Hypothalamus (tissue), 51 donors: ENCODE measurements at regions not wholly inside any gene's neighbourhood (a gene's known extent, or its start where the extent isn't known, plus 50 kb on each side); places are given as distances from the start of the nearest gene placed in this dataset.

Experiments
- DNase-seq, 51 donors: peaks; one replicate each; lab custom pipeline; 2025; lab: John Stamatoyannopoulos, UW

GRCh38 chr10:33759191-33759590 lies 424.7 kb upstream of the NRP1 start:
- no peak for DNase-seq

- DNase-seq, result no peak
Observed at GRCh38 chr10:33758299-33758698, 423.8 kb upstream of the NRP1 start.

DNA sequence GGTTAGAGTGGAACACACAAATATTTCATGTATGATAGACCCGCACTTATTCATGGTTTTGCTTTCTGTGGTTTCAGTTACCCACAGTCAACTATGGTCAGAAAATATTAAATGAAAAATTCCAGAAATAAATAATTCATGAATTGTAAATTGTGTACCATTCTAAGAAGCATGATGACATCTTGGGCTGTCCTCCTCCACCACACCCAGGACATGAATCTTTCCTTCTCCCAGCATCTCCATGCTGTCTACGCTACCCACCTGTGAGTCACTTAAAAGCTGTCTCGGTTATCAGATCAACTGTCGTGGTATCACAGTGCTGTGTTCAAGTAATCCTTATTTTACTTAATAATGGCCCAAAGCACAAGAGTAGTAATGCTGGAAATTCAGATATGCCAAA lies 419.6 kb upstream of the NRP1 start:
- DNase-seq, result no peak

- DNase-seq, result no peak
Observed at GRCh38 chr10:33753389-33753788, 418.9 kb upstream of the NRP1 start.

- DNase-seq, result no peak
Observed at GRCh38 chr10:33749790-33750189, 415.3 kb upstream of the NRP1 start.

- no peak for DNase-seq
Observed at GRCh38 chr10:33749067-33749735, 414.7 kb upstream of the NRP1 start.

- no peak for DNase-seq
Observed at GRCh38 chr10:33746836-33747268, 412.4 kb upstream of the NRP1 start.

GRCh38 chr10:33746186-33746585 lies 411.7 kb upstream of the NRP1 start:
- DNase-seq, result no peak

- DNase-seq, result no peak
Observed at GRCh38 chr10:33743429-33743857, 409.0 kb upstream of the NRP1 start.

DNA sequence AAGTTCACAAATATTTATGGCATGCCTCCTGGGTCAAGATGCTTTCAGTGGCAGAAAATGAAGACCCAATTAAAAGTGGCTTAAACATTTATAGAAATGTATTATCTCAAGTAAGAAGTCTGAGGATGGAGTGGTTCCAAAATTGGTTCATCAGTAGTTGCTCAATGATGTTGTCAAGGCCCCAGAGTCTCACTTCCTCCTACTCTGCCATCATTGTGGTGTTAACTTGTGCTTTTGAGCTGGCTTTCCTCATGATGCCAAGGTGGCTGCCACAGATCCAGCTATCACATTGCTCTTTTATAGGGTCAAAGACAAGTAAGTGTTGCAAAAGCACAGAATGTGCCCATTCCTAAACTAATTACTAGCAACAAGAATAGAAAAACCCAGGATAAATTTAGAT lies 404.6 kb upstream of the NRP1 start:
- DNase-seq, result no peak

DNA sequence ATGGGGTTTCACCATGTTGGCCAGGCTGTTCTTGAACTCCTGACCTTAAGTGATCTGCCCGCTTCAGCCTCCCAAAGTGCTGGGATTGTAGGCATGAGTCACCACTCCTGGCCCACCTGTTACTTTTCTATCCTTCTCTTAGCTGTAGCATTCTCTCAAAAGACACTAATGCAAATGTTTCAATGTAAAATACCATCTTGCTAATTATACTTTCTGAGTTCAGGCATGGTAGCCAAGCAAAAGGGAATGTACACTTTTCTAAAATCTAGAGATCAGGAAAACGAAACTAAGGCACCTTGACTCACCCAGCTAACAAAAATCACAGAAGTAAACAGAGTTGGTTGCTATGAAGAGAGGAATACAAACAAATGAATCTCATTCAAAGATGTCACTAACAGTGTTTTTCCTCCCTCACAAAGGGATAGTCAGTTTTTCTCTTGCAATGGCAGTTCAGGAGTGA lies 401.0 kb upstream of the NRP1 start:
- DNase-seq, result no peak

GRCh38 chr10:33734393-33735155 lies 400.1 kb upstream of the NRP1 start:
- no peak for DNase-seq

DNA sequence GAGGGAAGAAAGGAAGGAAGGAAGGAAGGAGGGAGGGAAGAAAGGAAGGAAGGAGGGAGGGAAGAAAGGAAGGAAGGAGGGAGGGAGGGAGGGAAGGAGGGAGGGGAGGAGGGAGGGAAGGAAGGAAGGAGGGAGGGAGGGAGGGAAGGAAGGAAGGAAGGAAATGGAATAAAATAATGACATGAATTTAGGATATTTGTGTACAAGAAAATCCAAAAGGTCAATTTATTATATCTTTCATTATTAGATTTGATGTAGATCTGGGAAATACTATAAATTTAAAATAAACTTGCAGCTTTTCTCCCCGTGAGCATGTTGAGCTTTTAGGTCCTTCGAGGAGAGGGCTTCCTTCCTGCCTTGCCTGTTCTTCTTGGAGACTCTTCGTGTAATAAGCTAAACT lies 398.6 kb upstream of the NRP1 start:
- DNase-seq, result no peak

GRCh38 chr10:33732161-33732680 lies 397.8 kb upstream of the NRP1 start:
- no peak for DNase-seq

DNA sequence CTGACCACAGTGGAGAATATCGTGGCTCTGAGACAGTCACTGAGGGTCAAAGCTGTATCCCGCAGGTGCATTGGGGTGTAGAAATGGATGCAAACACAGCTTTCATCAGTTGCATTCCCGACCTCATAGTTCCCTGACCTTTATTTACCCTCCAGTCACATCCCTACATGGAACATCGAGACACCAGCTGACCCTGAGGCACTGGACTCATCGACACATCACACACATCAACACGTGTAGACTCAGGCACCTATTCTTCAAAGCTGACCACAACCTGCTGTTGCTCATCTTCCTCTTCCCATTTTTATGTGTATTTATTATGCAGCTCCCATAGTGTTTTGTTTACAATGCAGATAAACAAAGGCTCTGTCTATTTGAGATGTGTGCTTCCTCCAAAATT lies 396.9 kb upstream of the NRP1 start:
- DNase-seq, result no peak

DNA sequence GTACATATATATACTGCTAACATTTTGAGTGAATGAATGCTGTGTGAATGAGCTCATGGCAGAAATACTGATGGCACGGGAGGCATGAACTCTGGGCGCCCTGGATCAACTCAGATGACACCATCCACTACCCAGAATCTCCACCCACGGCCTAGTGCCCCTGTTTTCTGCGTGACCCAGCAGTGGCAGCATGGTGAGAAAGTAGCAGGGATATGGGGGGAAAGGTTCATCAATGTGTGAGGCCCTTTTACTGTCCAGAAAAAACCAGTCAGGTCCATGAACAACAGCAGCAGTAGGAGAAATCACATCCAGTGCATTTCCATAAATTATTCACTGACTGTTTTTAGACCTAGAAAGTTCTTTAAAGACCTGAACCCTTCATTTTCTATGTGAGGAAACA lies 391.0 kb upstream of the NRP1 start:
- no peak for DNase-seq

GRCh38 chr10:33723181-33723580 lies 388.7 kb upstream of the NRP1 start:
- no peak for DNase-seq

DNA sequence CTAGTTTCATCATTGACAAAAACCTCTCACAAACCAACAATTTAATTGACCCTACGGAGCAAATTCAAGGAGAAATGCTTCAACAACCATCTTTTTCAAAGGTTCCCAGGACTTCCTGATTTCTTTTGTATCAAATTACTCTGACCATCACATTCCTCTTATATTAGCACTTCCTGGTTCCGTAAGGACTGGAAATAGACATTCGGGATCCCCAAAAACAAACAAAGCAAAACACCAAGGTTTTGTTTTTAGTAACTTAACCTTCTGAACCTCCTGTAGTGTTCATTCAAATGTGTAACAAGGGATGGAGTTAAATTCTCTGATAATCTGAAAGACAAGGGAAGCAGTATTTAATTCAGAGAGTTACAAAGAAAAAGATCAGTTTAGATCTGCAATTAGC lies 387.6 kb upstream of the NRP1 start:
- no peak for DNase-seq

GRCh38 chr10:33721509-33721908 lies 387.0 kb upstream of the NRP1 start:
- DNase-seq, result no peak

DNA sequence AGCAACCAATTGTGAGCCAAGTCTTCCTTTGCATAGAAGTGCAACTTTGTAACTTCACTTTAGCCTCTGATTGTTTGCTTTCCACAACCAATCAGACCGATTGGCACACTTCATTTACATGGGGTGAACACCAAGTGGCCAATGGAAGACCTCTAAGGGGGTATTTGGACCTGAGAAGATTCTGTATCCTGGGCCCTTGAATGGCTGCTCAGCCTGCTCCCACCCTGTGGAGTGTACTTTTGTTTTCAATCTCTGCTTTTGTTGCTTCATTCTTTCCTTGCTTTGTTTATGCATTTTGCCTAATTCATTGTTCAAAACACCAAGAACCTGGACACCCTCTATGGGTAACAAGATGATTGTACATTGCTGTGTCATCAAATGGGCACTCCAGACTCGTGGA lies 385.7 kb upstream of the NRP1 start:
- no peak for DNase-seq

GRCh38 chr10:33719005-33719703 lies 384.7 kb upstream of the NRP1 start:
- no peak for DNase-seq
